Muscle layer of duodenum (tissue), 2 donors: ENCODE measurements at regions not wholly inside any gene's neighbourhood (a gene's known extent, or its start where the extent isn't known, plus 50 kb on each side); places are given as distances from the start of the nearest gene placed in this dataset.

ENCODE experiments used
- H3K27ac ChIP-seq: one replicate; pipeline ENCODE4 v1.7.0; 2013; ENCODE audit warnings: mild to moderate bottlenecking, low read length
- H3K27me3 ChIP-seq: one replicate; pipeline ENCODE4 v1.7.0; 2013; ENCODE audit warnings: low read depth, mild to moderate bottlenecking, control low read depth, low read length
- H3K36me3 ChIP-seq, 2 donors: one replicate each; pipeline ENCODE4 v1.7.0; 2013; ENCODE audit warnings: low read length in 2 of 2, control low read depth in 1 of 2, mild to moderate bottlenecking in 1 of 2; ENCODE audit not compliant: insufficient read depth in 2 of 2, control insufficient read depth in 1 of 2
- H3K4me1 ChIP-seq, 2 donors: one replicate each; pipeline ENCODE4 v1.7.0; 2013; ENCODE audit warnings: low read length in 2 of 2, mild to moderate bottlenecking in 2 of 2, control low read depth in 1 of 2, moderate library complexity in 1 of 2; ENCODE audit not compliant: insufficient read depth in 2 of 2, control insufficient read depth in 1 of 2
- H3K4me3 ChIP-seq, 2 donors: one replicate each; pipeline ENCODE4 v1.7.0; 2013; ENCODE audit warnings: low read length in 2 of 2, low read depth in 1 of 2, mild to moderate bottlenecking in 1 of 2
- H3K9me3 ChIP-seq, 2 donors: one replicate each; pipeline ENCODE4 v1.7.0; 2013; ENCODE audit warnings: low read length in 2 of 2, control low read depth in 1 of 2, mild to moderate bottlenecking in 1 of 2; ENCODE audit not compliant: control insufficient read depth in 1 of 2
- donor health status: healthy.

DNA sequence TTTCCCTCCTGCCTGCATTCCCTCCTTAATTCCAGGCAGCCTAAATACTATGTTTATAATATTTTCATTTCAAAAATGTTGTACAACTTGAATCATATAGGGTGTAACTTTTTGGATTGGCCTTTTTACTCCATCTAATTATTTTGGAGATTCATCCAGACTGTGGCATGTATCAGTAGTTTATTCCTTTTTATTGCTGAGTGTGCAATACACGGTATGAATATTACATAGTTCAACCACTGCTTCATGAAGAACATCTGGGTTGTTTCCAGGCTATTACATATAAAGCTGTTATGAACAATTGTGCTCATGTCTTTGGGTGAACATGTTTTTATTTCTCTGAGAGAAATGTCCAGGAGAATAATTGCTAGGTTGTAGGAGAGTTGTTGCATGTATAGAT is 253.5 kb upstream of the SLC35B3 start:
- Histone ChIP-seq H3K27me3 (no peaks in the 10 kb centered on the region), H3K27ac (no peak overlapping the region), H3K4me1 (no peaks in the 10 kb centered on the region), H3K4me3 (no peak overlapping the region), H3K9me3 (no peaks in the 10 kb centered on the region), H3K36me3 (no peaks in the 10 kb centered on the region)

DNA sequence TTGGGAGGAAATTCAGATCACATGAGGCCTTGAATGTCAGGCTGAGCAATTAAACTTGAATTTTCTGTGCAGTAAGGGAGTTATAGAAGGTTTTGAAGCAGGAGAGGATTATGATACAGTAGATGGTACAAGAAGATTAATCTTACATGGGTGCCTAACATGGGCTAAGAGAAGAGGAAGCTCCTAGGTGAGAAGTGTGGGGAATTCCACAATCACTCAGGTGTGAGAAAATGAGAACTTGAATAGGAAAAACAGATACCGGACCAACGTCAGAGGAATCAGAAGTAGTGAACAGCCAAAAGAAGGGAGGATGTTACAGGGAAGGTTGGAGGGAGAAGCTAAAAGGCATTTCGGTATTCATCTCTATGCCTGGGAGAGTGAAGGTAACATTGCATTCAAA is 250.7 kb upstream of the SLC35B3 start:
- no peak overlapping the region for H3K27ac ChIP-seq
- no peaks in the 10 kb centered on the region for H3K4me1 ChIP-seq
- H3K36me3 ChIP-seq, result no peaks in the 10 kb centered on the region
- no peaks in the 10 kb centered on the region for H3K9me3 ChIP-seq
- H3K27me3 ChIP-seq, result no peaks in the 10 kb centered on the region
- H3K4me3 ChIP-seq, result no peak overlapping the region

DNA sequence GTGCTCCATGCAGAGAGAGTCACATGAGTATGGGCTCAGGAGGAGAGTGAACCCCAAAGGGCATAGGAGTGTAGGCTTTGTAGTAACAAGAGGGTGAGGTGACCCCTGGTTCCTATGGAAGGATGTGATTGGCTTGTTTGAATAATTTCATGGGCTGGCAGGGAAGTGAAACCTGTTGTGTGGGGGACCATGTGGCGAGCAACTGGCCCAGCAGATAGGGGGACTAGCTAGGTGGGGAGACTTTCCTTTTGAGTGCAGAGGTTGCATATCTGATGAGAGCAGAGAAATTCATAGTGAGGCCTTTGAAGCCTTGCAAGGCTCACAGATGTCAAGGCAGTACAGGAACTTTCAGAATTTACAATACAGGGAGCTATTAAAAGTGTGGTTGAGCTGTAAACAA is 247.9 kb upstream of the SLC35B3 start:
- H3K4me3 ChIP-seq, result no peak overlapping the region
- H3K36me3 ChIP-seq, result no peaks in the 10 kb centered on the region
- no peaks in the 10 kb centered on the region for H3K9me3 ChIP-seq
- no peak overlapping the region for H3K27ac ChIP-seq
- no peaks in the 10 kb centered on the region for H3K27me3 ChIP-seq
- no peaks in the 10 kb centered on the region for H3K4me1 ChIP-seq

- no peaks in the 10 kb centered on the region for H3K4me1 ChIP-seq
- no peaks in the 10 kb centered on the region for H3K27me3 ChIP-seq
- H3K4me3 ChIP-seq, result no peak overlapping the region
- H3K36me3 ChIP-seq, result no peaks in the 10 kb centered on the region
- no peaks in the 10 kb centered on the region for H3K9me3 ChIP-seq
- no peak overlapping the region for H3K27ac ChIP-seq
Measured at GRCh38 chr6:8679823-8680222, 244.5 kb upstream of the SLC35B3 start.

DNA sequence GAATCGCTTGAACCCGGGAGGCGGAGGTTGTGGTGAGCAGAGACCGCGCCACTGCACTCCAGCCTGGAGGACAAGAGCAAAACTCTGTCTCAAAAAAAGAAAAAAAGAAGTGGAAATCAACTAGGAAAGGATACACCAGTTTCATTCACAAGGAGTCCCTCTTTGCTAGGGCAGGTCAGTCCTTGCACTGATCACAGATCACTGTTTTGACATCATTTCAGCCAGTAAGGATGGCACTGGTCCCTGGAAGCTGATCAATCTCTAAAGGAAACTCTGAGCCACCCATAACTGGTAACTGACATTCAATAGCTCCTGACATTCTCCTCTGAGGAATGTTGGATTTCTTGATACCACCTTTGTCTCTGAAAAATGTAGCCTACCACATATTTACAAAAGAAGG is 243.1 kb upstream of the SLC35B3 start:
- no peaks in the 10 kb centered on the region for H3K9me3 ChIP-seq
- H3K27me3 ChIP-seq, result no peaks in the 10 kb centered on the region
- H3K4me1 ChIP-seq, result no peaks in the 10 kb centered on the region
- H3K27ac ChIP-seq, result no peak overlapping the region
- H3K36me3 ChIP-seq, result no peaks in the 10 kb centered on the region
- H3K4me3 ChIP-seq, result no peak overlapping the region

DNA sequence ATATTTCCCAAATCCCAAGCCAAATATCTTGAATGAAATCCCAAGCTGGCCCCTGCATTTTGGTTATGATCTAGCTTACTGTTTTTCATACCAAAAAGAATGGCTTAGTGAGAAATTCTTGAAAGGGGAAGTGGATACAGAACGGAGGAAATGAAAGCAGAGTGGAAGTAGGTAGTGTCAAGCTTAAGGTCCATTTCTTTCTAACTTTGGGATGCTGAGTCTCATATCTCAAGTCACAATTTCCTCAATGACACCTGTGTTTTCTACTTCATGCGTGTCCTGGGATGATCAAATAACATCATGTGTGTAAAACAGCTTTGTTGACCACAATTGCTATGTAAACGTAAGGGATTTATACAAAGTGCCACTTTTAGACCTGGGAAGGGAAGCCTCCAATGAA is 238.8 kb upstream of the SLC35B3 start:
- Histone ChIP-seq H3K36me3 (no peaks in the 10 kb centered on the region), H3K27ac (no peak overlapping the region), H3K27me3 (no peaks in the 10 kb centered on the region), H3K9me3 (no peaks in the 10 kb centered on the region), H3K4me3 (no peak overlapping the region), H3K4me1 (no peaks in the 10 kb centered on the region)

DNA sequence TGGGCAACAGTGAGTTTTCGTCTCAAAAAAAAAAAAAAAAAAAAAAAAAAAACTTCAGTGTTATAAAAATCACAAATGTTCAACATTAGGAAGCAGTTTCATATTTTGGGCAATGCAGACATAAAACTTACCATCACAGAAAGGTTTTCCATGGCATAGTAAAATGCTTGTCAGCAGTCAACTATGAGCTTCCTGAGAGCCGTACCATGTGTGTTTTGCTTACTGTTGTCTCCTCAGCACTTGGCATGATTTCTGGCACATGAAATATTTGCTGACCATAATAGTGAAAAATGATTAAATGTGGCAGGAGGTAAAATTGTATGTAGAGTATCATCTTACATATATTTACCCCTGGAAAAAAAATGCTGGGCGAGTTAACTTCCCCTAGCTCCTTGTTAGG is 237.5 kb upstream of the SLC35B3 start:
- H3K4me3 ChIP-seq, result no peak overlapping the region
- no peak overlapping the region for H3K27ac ChIP-seq
- no peaks in the 10 kb centered on the region for H3K36me3 ChIP-seq
- H3K9me3 ChIP-seq, result no peaks in the 10 kb centered on the region
- no peaks in the 10 kb centered on the region for H3K27me3 ChIP-seq
- H3K4me1 ChIP-seq, result no peaks in the 10 kb centered on the region

DNA sequence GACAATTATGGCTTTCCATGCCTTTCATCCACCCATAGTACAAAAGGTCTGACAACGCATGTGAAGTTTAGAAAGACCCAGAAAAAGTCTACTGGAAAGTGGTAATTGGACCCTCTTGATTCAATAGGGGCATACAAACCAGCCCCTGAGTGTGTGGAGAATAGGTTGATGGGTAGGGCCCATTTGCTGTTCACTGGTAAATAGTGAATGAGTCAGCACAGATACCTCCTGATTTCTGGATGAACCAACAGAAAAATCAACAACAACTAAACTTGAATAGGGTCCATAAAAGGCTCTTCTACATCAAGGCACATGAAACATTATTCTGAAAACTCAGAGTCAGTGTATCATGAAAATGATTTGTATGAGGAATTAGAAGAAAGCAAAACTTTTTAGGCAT is 235.4 kb upstream of the SLC35B3 start:
- Histone ChIP-seq H3K4me1 (no peaks in the 10 kb centered on the region), H3K27me3 (no peaks in the 10 kb centered on the region), H3K9me3 (no peaks in the 10 kb centered on the region), H3K27ac (no peak overlapping the region), H3K36me3 (no peaks in the 10 kb centered on the region), H3K4me3 (no peak overlapping the region)

- no peak overlapping the region for H3K4me3 ChIP-seq
Measured at GRCh38 chr6:8664700-8665099, 229.4 kb upstream of the SLC35B3 start.

DNA sequence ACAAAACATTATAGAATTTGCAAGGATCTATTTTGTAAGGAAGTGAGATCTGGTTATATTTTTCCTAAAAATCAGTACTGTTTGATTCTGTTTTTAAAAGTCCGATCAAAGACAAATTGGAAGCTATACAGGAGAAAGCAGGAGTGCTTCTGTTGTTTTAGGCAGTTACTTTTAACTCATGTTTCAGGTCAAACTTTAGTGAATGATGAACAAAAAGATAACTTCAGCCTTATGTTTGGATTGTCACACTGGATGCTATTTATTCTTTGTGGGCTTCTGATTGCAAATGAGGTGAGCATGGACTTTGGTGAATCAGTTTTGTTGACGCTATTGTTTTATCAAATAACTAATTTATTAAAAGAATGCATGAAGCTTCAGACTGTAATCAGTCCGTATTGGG is 228.7 kb upstream of the SLC35B3 start:
- Histone ChIP-seq H3K27me3 (no peaks in the 10 kb centered on the region), H3K27ac (no peak overlapping the region), H3K4me1 (no peaks in the 10 kb centered on the region), H3K9me3 (no peaks in the 10 kb centered on the region), H3K36me3 (no peaks in the 10 kb centered on the region), H3K4me3 (no peak overlapping the region)

More at GRCh38 chr6:8664700-8665099, 229.4 kb upstream of the SLC35B3 start:
- no peaks in the 10 kb centered on the region for H3K36me3 ChIP-seq
- no peaks in the 10 kb centered on the region for H3K4me1 ChIP-seq
- no peaks in the 10 kb centered on the region for H3K9me3 ChIP-seq
- H3K27me3 ChIP-seq, result no peaks in the 10 kb centered on the region
- H3K27ac ChIP-seq, result no peak overlapping the region

DNA sequence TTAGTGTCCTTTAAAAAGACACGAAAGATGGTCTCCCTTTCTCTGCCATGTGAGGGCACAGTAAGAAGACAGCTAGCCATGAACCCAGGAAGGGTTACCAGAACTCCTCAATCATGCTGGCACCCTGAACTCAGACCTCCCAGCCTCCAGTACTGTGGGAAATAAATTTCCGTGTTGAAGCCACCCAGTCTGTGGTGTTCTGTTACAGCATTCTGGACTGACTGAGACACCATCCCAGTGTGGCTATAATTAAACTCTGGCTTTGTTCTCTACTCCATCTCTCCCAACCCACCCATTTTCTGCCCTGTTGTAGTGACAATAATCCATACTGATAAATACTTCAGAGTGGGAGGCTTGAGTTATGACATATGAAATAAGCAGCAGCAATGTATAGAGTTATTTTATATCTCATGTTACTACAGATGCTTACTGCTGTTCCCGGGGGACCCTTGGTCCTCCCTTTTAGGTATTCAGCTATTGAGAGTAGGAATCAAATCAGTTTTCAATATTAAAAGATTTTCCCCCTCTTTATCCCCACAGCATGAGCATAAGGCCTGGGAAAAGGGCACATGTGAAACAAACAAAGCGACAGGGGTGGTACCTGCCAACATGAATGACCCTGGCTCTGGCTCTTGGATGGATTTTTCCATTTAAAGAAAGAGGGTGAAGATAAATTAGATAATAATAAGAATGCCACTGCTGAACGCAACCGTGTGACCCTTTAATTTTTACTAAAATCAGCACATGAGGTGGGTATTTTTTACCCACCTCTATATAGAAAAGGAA is 224.3 kb upstream of the SLC35B3 start:
- Histone ChIP-seq H3K36me3 (no peaks in the 10 kb centered on the region), H3K27ac (no peak overlapping the region), H3K4me1 (peaks cover 0 to 9% of the 10 kb centered on the region in 2 donors)

GRCh38 chr6:8658416-8658815 is 223.1 kb upstream of the SLC35B3 start:
- H3K36me3 ChIP-seq, result no peaks in the 10 kb centered on the region
- peaks cover 0 to 9% of the 10 kb centered on the region in 2 donors for H3K4me1 ChIP-seq
- H3K27me3 ChIP-seq, result no peaks in the 10 kb centered on the region
- no peak overlapping the region for H3K27ac ChIP-seq
- H3K9me3 ChIP-seq, result no peaks in the 10 kb centered on the region
- no peak overlapping the region for H3K4me3 ChIP-seq

More for the DNA sequence above, 224.3 kb upstream of the SLC35B3 start:
- H3K27me3 ChIP-seq, result no peaks in the 10 kb centered on the region
- H3K4me3 ChIP-seq, result no peak overlapping the region
- no peaks in the 10 kb centered on the region for H3K9me3 ChIP-seq
